Ishikawa (cell line): ENCODE measurements at regions not wholly inside any gene's neighbourhood (a gene's known extent, or its start where the extent isn't known, plus 50 kb on each side); places are given as distances from the start of the nearest gene placed in this dataset.

Experiments used
- CEBPB ChIP-seq: IDR thresholded peaks from 2 replicates; pipeline ENCODE4 v1.6.1; 2012
- CREB1 ChIP-seq: IDR thresholded peaks from 2 replicates; pipeline ENCODE4 v1.6.1; 2012; ENCODE audit warnings: low read depth
- EGR1 ChIP-seq: IDR thresholded peaks from 2 replicates; pipeline ENCODE4 v1.6.1; 2012
- EP300 ChIP-seq: IDR thresholded peaks from 2 replicates; pipeline ENCODE4 v1.6.1; 2012; ENCODE audit warnings: borderline replicate concordance
- FOXM1 ChIP-seq: IDR thresholded peaks from 2 replicates; pipeline ENCODE4 v1.6.1; 2012; ENCODE audit warnings: low read depth, borderline replicate concordance
- NFIC ChIP-seq: IDR thresholded peaks from 2 replicates; pipeline ENCODE4 v1.6.1; 2012
- RAD21 ChIP-seq: IDR thresholded peaks from 2 replicates; pipeline ENCODE4 v1.6.1; 2012; ENCODE audit warnings: low read depth
- REST ChIP-seq: IDR thresholded peaks from 2 replicates; pipeline ENCODE4 v1.6.1; 2012; ENCODE audit warnings: low read depth, mild to moderate bottlenecking
- TAF1 ChIP-seq: IDR thresholded peaks from 2 replicates; pipeline ENCODE4 v1.6.1; 2012; ENCODE audit warnings: low read depth, mild to moderate bottlenecking
- TCF12 ChIP-seq: IDR thresholded peaks from 2 replicates; pipeline ENCODE4 v1.6.1; 2012; ENCODE audit warnings: low read depth
- TEAD4 ChIP-seq: IDR thresholded peaks from 2 replicates; pipeline ENCODE4 v1.6.1; 2012
- YY1 ChIP-seq: IDR thresholded peaks from 2 replicates; pipeline ENCODE4 v1.6.1; 2012; ENCODE audit warnings: low read depth
- ZBTB7A ChIP-seq: IDR thresholded peaks from 2 replicates; pipeline ENCODE4 v1.6.1; 2012; ENCODE audit warnings: low read depth
- TF ChIP-seq, protein P1 (sequence below): IDR thresholded peaks from 2 replicates; pipeline ENCODE4 v1.6.1; 2012
- TF ChIP-seq, protein P2 (sequence below): IDR thresholded peaks from 2 replicates; pipeline ENCODE4 v1.6.1; 2012

- TF ChIP-seq EP300: no peak
These were observed 1407.1 kb upstream of the MIR17HG start for GRCh38 chr13:89940383-89940782.

GRCh38 chr13:89943139-89943538 is 1404.3 kb upstream of the MIR17HG start:
- TF ChIP-seq NFIC: no peak
- TF ChIP-seq TAF1: no peak
- no peak for TF ChIP-seq CREB1
- TF ChIP-seq EP300: no peak
- TF ChIP-seq RAD21: no peak
- no peak for TF ChIP-seq REST
- TF ChIP-seq, protein P1, sequence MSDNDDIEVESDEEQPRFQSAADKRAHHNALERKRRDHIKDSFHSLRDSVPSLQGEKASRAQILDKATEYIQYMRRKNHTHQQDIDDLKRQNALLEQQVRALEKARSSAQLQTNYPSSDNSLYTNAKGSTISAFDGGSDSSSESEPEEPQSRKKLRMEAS: no peak
- TF ChIP-seq, protein P2, sequence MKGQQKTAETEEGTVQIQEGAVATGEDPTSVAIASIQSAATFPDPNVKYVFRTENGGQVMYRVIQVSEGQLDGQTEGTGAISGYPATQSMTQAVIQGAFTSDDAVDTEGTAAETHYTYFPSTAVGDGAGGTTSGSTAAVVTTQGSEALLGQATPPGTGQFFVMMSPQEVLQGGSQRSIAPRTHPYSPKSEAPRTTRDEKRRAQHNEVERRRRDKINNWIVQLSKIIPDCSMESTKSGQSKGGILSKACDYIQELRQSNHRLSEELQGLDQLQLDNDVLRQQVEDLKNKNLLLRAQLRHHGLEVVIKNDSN: no peak
- no peak for TF ChIP-seq TEAD4
- TF ChIP-seq EGR1: no peak
- no peak for TF ChIP-seq ZBTB7A
- TF ChIP-seq FOXM1: no peak
- TF ChIP-seq TCF12: no peak
- no peak for TF ChIP-seq YY1
- no peak for TF ChIP-seq CEBPB

- TF ChIP-seq, protein P1: no peak
- no peak for TF ChIP-seq CEBPB
These were observed 1397.3 kb upstream of the MIR17HG start for GRCh38 chr13:89950225-89950624.

DNA sequence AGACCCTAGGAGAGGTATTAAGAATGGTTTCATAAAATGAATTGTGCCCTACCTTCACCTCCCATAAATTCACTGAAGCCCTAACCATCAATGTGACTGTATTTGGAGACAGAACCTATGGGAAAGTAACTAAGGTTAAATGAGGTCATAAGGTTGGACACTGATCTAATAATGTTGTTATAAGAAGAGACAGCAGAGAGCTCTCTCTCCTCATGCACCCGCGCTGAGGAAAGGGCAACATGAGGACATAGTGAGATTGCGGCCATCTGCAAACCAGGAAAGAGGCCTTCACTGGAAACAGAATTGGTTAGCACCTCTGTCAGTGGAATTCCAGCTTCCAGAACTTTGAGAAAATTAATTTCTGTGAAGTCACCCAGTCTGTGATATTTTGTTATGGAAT is 1396.1 kb upstream of the MIR17HG start:
- TF ChIP-seq, protein P2: no peak
- TF ChIP-seq EGR1 (no peak), TCF12 (no peak), CEBPB (no peak), EP300 (no peak), YY1 (no peak), FOXM1 (no peak)

DNA sequence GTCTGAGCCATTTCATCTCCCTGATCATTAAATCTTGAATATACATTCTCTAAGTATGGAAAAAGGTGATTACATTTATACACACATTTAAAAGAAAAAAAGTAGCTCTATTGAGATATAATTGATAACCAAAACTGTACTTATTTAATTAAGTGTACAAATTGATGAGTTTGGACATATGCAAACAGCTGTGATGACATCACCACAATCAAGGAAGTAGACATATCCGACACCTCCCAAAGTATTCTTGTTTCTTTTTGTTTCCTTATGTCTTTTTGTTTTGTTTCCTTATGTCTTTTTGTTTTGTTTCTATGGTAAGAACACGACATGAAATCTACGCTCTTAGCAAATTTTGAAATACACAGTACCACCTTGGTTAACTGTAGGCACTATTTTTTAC is 1393.9 kb upstream of the MIR17HG start:
- no peak for TF ChIP-seq TEAD4
- TF ChIP-seq, protein P1: no peak
- TF ChIP-seq, protein P2: no peak
- TF ChIP-seq NFIC: no peak
- no peak for TF ChIP-seq RAD21

- TF ChIP-seq EP300 (no peak), NFIC (no peak), RAD21 (no peak), EGR1 (no peak), TCF12 (no peak), FOXM1 (no peak), CEBPB (no peak), TAF1 (no peak), REST (no peak), CREB1 (no peak), TEAD4 (no peak)
- TF ChIP-seq, protein P2: no peak
- TF ChIP-seq, protein P1: no peak
These were observed 1391.7 kb upstream of the MIR17HG start for GRCh38 chr13:89955773-89956172.
